ENCODE measurements at regions not wholly inside any gene's neighbourhood (a gene's known extent, or its start where the extent isn't known, plus 50 kb on each side); places are given as distances from the start of the nearest gene placed in this dataset.

- no peak for DNase-seq
Observed at GRCh38 chr2:2974982-2975381, 402.6 kb downstream of the EIPR1 start.

GRCh38 chr2:2960441-2961133, 417.0 kb downstream of the EIPR1 start:
- DNase-seq, result no peak

GRCh38 chr2:2950403-2950952, 427.1 kb downstream of the EIPR1 start:
- DNase-seq, result no peak

DNA sequence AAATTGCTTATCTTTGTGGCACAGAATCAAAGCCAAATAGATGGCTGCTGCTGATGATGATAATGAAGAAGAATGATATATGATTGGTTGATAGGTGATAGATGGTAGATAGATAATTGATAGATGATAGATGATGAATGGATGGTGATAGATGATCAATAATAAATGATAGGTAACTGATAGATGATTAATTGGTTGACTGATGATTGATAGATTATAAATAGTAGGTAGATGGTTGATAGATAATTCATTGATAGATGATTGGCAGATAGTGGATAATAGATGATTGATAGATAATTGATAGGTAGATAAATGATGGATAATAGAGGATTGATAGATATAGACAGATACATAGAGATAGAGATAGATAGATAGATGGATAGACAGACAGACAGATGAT, 430.2 kb downstream of the EIPR1 start:
- DNase-seq, result no peak

DNA sequence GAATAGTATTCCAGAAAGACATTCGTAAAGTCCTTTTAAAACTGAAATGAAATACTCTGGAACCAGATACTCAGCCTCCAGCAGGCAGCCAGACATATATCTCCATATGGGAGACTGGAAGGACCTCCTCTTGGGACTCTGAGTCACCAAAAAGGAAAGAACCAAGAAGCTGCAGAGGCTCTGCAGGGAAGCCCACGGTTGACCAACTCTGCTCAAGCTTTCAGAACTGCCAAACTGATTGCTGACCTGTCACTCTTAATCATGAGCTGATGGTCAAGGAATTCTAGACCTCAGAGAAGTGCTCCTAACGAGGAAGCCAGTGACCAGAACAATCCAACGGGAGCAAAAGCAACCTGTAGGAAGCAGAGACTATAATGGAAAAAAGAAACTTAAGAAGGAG, 434.7 kb downstream of the EIPR1 start:
- DNase-seq, result no peak

- no peak for DNase-seq
Observed at GRCh38 chr2:2942225-2942624, 435.4 kb downstream of the EIPR1 start.

DNA sequence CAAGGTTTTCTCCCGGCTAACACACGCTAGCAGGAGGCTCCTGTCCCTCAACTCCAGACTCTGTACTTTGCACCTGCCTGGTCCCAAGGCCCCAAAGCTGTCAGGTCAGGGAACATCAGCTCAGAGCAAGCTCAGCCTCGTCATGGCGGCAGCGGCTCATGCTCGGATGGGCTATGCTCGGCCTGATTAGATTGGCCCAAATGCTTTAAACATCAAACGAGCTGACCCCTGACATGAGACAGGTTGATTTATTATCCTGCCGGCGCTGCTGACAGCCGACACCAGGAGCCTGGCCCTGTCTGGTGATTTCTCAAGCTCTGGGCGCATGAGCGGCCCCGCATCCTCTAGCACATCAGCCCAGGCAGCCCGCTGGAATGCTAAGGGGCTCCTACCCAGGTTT, 436.4 kb downstream of the EIPR1 start:
- DNase-seq, result no peak

- no peak for DNase-seq
Observed at GRCh38 chr2:2940702-2941101, 436.9 kb downstream of the EIPR1 start.

DNA sequence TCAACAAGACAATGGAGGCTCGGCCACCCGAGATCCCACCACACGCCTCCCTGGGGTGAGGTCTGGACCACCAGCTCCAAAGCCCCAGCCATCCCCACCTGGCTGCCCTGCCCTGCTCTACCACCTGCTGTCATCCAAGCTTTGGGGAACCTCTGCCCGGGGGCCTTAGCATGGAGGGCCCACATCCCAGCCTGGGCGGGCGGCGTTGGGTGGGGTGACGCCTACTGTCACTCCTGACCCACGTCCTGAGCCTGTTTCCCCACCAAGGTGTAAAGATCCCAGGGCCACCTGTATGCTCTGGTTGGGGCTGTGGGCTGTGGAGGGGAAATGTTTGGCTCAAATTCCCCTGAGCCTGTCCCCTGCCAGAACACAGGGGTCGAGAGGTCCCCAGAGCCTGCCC, 437.6 kb downstream of the EIPR1 start:
- DNase-seq, result no peak

DNA sequence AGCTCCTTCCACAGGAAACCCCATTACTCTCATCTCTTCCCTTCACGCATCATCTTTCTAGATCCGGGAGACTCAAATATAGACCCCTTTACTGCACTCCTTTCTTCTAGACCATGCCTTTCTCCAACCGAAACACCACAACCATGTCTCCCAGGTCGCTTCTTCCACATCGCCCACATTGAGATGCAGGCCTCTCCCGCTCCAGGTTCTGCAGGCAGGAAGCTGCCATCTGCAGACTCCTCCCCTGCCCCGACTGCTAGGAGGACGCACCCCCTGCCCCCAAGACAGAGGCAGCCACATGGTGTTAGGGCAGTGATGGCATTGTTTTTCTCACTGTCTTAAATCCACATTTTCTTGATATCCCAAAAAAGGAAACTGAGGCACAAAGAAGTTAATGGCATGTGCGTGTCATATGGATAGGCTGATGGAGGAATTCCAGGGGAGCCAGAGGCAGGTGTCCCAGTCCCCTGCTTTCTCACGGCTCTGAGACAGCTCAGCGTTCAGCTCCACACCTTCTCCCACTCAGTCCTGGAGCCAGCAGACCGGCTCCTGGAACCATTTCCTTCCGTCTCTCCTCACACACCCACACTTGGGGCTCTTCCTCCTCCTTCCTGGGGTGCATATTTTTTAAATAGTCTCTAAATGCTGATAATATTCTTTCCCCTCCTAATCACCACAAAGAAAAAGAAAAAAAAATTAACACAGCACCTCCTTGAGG, 438.4 kb downstream of the EIPR1 start:
- DNase-seq, result no peak

DNA sequence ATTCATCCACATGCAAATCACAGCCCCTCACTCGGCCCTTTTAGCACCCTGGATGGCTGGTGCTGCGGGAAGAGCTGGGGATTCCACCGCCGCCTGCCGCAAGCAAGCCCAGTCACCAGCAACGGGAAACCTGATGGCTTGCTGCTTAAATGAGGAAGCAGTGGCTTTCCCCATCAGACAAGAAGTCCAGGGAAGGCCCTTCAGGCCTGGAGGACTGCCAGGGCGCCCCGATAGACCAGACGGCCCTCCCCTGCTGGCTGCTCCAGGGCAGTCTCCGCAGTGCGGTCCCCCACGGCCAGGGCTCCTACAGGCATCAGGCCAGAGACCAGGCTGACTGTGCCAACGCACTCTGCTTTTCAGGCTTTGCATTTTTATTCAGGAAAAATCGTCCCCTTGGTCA, 439.1 kb downstream of the EIPR1 start:
- DNase-seq, result no peak

GRCh38 chr2:2935445-2936149, 442.0 kb downstream of the EIPR1 start:
- DNase-seq, result no peak

- no peak for DNase-seq
Observed at GRCh38 chr2:2933426-2933825, 444.2 kb downstream of the EIPR1 start.

DNA sequence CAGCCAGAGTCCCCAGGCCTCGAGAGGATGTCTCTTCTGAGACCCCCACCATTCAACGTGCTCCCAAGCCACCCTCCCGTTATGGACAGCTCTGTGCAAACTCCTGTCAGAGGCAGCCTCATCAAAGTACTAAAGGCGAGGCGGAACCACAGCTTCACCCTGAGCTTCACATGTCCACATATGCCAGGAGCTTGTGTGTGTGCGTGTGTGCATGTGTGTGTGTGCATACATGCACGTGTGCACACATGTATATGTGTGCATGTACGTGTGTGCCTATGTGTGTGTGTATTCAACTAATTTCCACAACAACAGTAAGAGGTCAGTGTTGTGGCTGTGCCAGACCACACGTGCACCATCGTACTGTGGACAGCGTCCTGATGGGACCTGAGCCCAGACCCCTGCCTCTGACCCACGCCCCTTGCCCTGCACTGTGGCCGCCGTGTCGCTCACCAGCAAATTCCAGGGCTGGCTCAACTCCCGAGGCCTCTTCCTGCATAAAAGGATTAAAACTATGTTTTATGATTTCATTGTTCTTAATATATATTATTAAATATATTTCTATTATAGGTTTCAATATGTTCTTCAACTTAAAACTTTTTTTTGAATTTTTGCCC, 444.8 kb downstream of the EIPR1 start:
- no peak for DNase-seq

DNA sequence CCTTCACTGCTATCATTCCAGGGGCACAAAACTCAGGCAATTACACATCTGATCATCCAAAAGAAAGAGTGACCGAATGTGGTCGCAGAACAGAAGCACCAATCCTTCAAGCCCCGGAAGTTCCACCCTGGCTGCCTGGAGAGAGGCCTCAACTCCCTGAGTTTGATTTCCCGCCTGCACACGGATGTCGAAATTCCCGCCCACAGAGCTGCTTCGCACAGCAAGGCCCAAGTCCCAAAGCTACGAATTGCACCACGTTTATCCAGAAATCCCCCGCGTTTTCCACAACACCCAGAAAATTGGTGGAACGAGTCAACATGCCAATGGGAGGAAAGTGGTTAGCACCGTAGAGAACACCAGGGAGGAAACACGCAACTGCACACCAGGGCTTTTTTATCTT, 445.4 kb downstream of the EIPR1 start:
- DNase-seq, result no peak

- no peak for DNase-seq
Observed at GRCh38 chr2:2931318-2932075, 446.1 kb downstream of the EIPR1 start.

DNA sequence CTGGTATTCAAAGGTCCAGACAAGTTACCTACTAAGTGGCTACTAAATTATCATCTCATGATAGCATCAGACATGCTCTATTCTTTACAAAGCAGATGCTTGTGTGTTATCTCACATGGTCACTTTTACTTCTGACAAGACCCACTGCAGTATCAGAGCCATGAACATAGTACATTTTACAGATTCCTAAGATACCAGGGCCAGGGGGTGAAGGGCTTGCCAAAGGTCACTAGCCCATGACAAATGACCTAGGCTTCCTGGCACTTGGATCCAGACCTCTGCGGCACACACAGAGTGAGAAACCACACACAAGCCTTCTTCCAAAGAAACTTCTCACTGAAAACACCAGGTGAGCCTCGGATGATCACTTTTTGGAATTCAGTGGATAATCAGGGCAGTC, 446.8 kb downstream of the EIPR1 start:
- no peak for DNase-seq

- no peak for DNase-seq
Observed at GRCh38 chr2:2926858-2927175, 450.8 kb downstream of the EIPR1 start.

- DNase-seq, result no peak
Observed at GRCh38 chr2:2926009-2926857, 451.4 kb downstream of the EIPR1 start.

DNA sequence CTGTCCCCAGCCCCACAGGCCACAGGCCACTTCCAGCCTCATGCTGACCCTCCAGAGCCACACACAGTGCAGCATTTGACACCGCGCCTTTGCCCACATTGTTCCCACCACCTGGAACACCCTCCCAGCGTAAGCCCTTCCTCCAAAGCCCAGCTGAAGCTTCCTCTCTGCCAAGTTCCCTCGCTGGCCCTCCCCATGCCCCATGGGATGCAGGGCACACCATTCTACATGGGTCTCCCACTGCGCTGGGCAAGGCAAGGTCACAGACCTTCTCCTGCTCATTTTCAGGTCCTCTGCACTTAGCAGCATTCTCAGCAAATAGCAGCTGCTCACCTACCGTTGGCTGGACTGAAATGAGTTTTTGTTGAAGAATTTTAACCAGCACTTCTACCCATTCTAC, 455.5 kb downstream of the EIPR1 start:
- DNase-seq, result no peak

- no peak for DNase-seq
Observed at GRCh38 chr2:2921011-2921720, 456.5 kb downstream of the EIPR1 start.
